Suppressor macrophage (primary cell): ENCODE measurements at regions not wholly inside any gene's neighbourhood (a gene's known extent, or its start where the extent isn't known, plus 50 kb on each side); places are given as distances from the start of the nearest gene placed in this dataset.
A peak's percentile ranks its signal among the peaks of the same experiment; 100 is the strongest.
"Not testable (repeated sequence)": the region's sequence is repeated elsewhere in the genome, so short reads cannot be mapped to it uniquely, and the experiment has no call there.

Source experiments
- DNase-seq, 4 experiments: peaks; one replicate each; pipeline ENCODE4 v3.0.0-alpha.2; 2020 to 2022

DNA sequence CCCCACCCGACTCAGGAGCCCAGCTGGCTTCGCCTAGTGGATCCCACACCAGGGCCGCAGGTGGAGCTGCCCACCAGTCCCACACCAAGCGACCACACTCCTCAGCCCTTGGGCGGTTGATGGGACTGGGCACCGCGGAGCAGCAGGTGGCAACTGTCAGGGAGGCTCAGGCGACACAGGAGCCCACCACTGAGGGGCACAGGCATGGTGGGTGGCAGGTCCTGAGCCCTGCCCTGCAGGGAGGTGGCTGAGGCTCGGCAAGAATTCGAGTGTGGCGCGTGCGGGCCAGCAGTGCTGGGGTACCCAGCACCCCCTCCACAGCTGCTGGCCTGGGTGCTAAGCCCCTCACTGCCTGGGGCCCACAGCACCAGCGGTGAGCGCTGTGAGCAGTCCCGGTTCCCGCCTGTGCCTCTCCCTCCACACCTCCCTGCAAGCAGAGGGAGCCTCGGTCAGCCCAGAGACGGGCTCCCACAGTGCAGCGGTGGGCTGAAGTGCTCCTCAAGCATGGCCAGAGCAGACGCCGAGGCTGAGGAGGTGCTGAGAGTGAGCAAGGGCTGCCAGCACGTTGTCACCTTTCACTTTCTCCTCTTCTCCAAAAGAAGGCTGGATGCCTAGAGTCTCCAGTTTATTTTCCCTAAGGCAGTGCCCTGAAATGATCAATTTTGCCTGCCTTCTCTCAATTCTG, 1440.7 kb upstream of the ZEB2 start:
- no peak for DNase-seq

DNA sequence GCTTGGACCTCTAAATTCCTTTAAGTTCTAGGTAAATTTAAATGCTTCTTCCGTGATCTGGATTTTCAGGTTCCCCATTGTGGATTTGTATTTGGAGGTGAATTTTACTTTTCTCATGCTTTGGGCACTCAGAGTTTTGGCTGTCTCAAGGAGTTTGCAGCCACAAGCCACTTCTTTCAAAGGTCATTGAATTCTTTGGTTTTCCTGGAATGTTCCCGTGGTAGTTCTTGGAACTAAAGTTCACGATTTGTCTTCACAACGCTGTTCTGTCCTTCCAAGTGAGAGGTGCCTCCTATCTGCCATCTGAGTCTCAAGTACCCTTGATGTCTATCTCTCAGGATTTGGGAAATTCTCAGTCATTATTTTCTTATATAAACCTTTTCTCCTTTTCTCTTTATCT, 1438.7 kb upstream of the ZEB2 start:
- DNase-seq: no peak

DNA sequence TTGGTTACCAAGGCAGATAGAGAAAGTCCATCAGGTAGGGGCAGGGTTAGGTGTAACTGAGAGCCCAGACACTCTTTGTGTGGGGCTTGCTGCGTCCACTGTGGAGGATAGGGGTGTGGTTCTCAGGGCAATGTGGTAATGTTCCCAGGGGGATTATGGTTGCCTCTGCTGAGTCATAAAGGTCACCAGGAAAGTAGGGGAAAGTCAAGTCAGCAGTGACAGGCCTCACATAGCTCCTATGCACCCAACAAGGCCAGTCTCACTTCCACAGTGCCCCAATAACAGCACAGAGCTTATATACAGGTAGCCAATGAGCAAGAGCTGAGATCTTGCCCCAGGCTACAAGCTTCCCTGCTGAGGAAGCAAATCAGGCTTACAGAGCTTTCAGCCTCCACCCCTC, 1438.0 kb upstream of the ZEB2 start:
- DNase-seq: no peak

DNA sequence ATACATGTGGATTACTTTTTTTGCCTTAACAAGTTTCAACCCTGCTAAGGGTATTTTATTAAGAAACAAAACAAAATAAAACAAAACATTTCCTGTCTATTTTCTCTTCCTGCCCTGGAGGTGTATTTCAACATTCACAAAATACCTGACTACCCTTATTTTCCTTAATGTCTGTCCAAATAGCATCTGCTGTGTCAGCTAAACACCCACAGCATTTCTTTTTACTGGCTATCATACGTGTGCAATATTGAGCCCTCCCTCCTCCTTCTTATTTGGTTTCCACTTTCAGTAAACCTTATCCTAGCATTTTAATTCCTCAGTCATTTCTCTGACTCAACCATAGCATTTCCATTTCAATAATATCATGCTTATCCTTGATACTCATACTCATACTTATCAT, 1420.0 kb upstream of the ZEB2 start:
- no peak for DNase-seq

DNA sequence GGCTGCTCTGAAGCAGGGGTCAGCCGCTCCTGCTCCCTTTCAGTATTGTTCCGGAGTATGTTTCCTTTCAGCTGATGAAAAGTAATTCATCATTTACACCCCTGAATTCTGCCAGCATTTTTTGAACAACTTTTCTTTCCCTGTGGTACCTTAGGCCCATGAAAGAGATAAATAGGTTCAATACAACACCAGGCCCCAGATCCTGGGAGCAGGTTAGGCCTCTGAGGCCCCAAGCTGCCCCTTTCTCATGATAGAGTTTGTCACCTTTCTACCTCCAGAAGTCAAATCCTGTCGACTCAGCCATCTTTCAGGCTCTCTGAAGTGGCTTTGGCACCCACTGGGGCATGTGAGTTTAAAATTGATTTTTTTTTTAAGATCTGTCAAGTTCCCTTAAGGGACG, 1415.1 kb upstream of the ZEB2 start:
- no peak for DNase-seq

DNA sequence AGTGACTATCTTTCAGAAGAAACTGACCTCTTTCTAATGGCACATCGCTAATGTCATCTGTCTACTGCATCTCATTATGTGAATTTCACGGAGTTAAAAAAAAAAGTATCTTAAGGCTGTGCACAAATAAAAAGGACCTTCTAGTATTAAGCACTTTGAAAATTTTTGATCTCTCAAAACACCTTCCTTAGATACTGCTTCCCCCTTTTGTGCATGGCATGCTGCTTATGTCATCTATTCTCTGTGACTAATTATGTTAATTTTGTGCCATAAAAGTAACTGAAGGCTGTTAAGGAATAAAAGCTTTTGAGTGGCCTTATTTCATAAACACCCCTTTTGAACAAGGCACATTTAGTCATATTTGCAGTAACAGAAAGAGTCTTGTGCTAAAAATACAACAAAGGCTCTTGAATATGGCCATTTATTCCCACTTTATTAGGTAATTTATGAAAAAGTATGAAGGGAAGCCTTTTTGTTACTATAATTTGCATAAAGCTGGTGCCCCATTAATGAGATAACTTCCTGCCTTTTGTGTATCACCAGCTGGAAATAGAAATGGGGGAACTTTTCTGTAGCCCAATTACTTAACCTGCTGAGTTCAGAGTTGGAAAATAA, 1412.0 kb upstream of the ZEB2 start:
- DNase-seq: no peak

DNA sequence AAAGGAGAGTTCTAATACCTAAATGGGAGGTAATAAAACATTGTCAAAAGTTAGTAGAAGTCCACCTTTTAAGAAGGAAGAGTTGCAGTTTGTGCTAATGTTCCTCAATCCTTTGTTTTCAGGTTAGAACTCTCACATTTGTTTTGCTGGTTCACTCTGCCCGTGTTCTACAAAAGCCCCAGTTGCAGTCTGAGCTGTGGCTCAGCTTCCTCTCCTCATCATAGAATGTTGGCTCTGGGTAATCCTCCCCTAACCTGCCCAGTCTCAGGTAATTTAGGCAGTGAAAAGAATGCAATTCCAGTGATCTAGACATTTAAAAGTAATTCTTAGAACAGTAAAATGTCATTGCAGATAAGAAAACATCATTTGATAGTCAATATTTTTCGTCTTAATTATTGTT, 1410.4 kb upstream of the ZEB2 start:
- DNase-seq: no peak

DNA sequence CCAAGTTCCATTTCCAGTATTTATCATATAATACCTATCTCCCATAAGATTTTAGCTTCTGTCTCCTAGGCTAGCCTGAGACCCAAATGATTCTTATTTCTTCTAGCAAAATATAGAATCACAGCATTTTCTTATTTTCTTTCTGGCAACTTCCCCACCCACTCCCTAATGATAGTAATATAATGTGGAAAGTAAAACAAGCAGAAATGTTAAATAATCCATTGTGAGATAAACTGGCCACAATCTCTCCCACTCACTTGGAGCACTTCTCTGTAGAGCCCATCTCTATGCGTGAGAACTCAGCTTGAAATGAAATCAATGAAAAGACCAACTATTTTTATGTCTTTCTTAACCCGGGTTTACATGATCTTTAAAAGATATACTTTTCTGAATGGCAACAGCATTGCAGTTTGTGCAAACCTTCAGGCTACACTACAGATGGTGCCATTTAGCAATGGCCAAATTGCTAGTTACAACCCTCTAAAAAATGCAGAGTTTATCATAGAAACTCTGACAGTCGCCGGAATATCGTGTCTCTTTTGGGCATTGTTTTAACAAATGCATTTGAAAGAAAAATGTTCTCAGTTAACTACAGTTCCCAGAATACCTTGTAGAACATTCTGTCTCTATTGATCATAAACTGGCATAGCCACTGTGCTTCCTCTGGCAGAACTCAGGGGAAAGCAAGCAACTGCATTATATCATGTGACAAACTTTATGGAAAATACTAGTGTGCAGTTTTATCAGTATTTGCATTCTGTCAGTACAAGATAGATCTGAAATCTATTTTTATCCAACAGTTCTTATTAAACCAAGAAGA, 1407.4 kb upstream of the ZEB2 start:
- no peak for DNase-seq

DNA sequence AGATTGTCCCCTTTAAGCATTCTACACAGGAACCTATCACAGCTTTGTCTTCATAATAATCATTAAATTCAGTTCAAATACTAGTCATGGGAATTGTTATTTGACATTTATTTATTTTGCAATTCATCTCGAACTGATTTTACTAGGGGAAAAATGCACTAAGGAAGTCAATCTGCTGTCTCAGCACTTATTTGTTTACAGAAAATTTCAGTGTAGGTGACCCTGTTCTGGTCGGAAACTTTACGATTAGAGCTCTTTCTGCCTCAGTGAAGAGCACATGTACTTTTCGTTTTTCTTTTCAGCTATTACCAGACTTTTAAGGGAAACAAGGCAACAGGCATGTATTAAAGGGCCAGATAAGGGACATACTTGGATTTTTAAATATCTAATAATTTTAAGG, 1405.7 kb upstream of the ZEB2 start:
- DNase-seq: no peak

DNA sequence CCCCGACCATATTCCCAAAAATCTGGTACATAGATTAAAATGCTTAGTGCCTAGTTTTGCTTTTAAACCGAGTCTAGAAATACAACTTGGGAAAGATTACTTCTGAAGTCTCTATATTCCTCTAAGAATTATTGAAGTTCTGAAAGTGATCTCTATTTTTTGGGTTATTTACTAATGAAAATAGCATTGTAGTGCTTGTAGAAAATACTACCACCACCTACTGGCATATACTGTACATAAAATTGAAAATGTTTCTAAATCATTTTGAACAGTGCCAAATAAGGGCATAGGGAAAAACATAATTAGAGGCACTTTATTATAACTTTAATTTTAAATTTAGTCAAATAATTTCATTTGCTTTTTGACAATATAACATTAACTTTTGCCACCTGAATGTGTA, 1399.6 kb upstream of the ZEB2 start:
- peak in 1 of 4 experiments; percentile 23 for DNase-seq

DNA sequence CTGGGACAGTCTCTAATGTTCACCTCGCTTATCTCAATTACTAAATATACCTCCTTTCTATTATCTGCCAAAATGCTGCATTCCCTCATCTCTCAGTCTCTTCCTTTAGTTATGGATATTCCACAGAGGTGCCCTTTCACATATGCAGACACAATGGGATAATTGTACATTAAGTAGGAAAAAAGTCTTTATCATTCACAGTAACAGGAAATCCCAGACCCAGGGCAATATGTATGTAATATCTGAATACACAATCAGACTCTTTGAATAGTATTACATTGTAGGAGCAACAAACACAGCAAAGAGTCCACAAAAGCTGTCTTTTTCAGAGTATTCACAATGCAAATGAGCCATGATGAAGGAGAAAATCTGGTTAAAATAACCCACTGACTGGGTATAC, 1399.0 kb upstream of the ZEB2 start:
- no peak for DNase-seq

DNA sequence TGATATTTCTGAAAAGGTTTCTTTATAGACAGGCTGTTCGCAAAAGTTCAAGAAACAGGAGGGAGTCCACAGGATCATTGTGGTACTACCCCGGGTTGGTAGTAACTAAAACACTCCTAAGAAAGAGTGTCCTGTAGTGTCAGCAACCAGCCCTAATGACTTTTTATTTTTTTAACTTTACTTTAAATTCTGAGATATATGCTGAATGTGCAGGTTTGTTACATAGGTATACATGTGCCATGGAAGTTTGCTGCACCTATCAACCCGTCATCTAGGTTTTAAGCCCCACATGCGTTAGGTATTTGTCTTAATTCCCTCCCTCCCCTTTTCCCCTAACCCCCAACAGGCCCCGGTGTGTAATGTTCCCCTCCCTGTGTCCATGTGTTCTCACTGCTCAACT, 1396.9 kb upstream of the ZEB2 start:
- DNase-seq: no peak

DNA sequence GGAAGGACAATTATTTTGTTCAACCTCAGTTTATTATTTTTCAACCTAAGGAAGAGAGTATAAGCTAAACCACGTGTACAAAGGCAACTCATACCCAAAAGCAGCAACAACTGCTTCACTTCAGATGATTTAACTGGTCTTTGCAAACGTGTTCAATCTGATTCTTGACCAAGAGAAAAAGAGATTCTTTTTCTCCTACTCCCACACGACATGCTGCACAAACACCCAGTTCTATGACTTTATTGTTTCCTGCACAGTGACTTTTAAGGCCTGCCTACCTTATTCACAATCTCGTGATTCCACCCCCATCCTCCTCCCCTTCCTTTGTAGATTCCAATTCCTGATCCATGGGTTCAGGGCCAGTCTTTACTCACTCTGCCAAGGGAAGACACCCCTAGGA, 1394.8 kb upstream of the ZEB2 start:
- DNase-seq: no peak

DNA sequence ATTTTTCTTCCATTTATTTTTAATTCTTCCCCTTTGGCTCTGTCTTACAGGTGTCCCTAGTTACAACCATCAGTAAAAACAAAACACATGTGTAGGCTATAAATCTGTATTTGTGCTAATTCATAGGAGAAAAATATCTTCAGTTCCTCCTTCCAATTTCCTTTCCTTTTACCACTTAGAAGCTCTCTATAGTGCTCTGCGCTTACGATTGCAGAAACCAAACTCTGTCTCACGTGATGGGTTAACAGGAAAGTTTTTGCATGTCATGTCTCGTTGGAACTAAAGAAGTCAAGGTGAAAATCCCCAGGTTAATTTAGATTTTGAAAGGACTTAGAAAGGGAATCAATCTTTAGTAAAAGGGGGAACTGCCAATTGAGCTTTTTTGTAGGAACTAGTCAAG, 1390.5 kb upstream of the ZEB2 start:
- peak in 2 of 4 experiments; percentile 7 to 27 for DNase-seq

DNA sequence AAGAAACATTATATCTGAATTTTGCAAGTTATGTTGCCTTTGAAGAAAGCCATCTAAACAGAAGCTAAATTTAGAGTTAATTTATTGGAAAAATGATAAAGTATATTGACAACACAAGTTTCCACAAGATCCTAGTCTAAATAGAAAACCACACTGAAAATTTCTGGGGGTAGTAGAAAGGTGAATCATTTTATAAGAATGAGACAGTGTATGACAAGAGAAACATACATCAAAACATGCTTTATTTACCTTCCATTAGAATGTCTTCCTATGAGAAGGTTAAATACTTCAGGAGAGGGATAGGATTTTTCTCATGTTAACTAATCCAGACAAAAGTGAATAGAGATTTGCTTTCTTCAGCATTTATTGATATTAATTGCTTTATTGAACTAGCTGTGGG, 1389.8 kb upstream of the ZEB2 start:
- DNase-seq: no peak

DNA sequence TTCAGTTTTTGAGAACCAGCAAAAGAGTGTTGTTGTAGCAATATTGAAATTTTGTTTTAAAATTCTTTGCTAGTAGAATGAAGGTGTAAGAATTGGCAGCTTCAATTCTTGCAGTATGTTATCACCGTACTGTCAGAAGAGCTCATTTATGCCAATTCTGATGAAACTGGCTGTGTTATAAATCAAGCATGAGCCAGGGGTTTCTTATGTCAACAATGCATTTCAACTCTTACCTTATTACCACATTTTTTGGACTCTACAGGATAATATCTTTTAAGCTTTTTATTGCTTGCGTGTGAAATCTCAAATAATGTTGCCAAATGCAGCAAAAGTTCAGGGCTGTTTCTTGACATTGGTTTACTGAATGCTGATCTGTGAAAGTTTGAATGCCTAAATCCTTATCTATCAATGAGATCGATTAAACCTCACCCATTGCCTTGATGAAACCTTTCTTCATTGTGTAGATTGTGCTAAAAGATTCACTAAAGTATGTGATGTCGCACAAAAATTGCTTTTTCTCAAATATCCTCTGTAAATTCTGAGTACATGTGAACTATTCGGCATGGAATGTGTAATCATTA, 1389.3 kb upstream of the ZEB2 start:
- no peak for DNase-seq

DNA sequence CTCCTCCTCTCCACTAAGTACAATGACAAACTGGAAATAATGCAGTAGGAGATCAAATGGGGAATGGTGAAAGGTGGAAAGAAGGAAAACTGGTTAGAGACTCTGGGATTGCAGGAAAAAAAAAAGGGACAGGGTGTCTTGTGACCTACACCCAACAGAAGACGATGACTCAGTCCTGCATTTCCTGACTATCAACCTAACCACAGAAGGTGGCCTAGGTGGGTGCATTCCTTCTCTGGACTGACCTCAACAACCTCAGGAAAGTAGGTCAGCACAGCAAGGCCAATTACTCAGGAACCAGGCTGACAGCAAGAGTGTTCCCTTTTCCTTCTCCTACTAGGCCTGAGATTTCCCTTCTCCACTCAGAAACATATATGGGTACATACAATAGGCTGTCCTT, 1386.4 kb upstream of the ZEB2 start:
- DNase-seq: no peak

DNA sequence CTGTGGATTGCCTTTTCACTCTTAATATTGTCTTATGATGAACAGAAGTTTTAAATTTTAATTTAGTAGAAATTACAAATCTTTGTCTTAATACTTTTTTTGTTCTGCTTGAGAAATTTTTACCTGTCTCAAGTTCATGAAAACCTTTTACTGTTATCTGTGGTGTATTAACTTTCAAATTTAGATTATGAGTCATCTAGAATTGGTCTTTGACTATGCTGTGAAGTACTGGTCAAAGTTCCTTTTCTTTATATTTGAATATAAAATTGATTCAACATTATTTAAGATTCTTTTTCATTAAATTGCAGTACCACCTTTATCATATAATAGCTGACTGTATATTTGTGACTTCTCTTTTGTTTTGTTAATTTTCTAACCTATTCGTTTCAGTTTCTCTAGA, 1385.5 kb upstream of the ZEB2 start:
- no peak for DNase-seq

DNA sequence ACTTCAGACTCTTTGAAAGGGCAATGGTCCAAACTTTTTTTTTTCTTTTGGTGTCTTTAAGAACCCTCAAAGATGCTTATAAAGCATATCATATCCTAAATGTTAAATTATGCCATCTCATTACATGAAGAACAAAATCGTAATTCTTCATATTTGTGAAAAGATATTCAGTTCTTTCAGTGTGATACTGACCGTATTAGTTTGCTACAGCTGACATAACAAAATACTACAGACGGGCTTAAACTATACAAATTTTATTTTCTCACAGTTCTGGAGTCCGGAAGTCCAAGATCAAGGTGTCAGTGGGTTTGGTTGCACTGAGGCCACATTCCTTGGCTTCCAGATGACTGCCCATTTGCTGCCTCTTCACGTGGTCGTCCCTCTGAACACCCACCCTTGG, 1377.2 kb upstream of the ZEB2 start:
- DNase-seq: no peak

DNA sequence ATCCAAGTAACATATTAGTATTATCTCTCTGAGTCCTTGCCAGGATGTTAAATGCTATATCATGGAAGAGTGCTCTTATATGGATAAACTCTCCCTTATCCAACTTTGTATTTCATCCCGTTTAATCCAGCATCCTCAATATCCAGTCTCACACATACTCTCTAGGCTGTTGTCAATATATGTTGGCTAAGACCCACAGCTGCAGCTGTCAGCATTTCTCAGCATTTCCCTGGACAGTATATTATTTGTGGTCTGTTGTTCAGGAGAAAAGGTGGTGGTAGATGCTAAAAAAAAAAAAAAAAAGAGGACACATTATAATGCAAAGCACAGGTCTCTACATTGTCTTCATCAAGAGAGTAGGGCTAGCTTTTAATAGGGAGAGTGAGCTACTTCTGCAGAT, 1368.0 kb upstream of the ZEB2 start:
- no peak for DNase-seq

DNA sequence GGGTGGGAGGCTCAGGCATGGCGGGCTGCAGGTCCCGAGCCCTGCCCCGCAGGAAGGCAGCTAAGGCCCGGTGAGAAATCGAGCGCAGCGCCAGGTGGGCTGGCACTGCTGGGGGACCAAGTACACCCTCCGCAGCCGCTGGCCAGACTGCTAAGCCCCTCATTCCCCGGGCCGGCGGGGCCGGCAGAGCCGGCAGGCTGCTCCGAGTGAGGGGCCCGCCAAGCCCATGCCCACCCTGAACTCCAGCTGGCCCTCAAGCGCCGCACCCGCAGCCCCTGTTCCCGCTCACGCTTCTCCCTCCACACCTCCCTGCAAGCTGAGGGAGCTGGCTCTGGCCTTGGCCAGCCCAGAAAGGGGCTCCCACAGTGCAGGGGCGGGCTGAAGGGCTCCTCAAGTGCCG, 1361.1 kb upstream of the ZEB2 start:
- not testable (repeated sequence) for DNase-seq

DNA sequence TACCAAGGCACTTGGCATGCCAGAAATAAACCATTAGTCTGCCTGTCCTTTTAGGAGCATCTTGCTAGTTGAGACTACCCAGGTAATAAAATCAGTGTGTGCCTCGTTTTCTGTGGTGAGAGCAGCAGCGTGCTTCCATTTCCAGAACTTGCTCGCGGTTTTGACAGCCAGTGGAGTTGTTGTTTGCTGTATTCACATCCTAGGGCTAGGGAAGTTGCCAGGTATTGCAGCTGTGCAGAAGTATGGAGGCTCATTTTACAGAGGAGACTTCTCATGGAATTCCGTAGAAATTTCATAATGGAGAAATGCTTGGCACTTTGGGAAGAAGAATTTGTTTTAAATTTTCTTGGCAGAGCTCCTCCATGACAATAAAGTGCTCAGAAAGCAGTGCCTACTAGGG, 1355.1 kb upstream of the ZEB2 start:
- no peak for DNase-seq

DNA sequence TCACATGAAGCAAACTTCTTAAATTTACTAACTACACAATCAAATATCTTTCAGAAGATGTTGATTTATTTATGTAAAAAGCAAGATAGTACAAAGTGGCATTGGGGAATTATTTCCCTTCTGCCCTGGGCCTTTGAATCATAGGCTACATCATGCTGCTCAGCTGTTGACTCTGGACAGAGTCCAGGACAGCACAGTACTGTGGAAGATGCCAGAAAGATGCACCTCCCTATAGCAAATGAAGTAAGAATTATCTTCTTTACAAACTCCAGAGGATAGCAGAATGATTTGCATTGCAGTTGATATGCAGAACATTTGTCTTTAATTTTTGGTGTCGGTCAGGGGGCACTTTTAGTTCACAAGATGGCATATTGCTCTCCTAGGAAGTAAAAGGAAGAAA, 1354.5 kb upstream of the ZEB2 start:
- DNase-seq: no peak

DNA sequence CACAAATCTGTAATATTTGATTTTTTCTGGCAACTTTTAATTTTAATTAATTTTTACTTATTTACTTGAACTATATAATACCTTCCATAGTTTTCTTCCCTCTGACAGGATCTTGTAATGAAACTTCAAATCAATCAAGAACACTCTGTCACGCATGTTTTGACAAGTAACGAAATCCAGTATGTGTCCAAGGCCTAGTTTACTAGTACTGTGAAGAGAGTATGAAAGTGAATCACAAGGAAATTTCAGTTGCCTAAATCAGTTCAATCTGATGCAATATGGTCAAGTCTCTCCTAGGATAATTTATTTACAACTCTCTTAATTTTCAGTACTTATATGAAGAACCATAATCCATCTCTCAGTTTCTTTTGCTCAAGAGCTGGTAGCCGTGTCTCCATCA, 1344.6 kb upstream of the ZEB2 start:
- no peak for DNase-seq
